ENCODE measurements at regions not wholly inside any gene's neighbourhood (a gene's known extent, or its start where the extent isn't known, plus 50 kb on each side); places are given as distances from the start of the nearest gene placed in this dataset.
"Not testable (repeated sequence)": the region's sequence is repeated elsewhere in the genome, so short reads cannot be mapped to it uniquely, and the experiment has no call there.

- no peak for DNase-seq
Observed at GRCh38 chr4:53959343-53960120, 104.9 kb downstream of the CHIC2 start.

- DNase-seq = no peak
Observed at GRCh38 chr4:53956454-53956853, 108.0 kb downstream of the CHIC2 start.

- no peak for DNase-seq
Observed at GRCh38 chr4:53956053-53956452, 108.4 kb downstream of the CHIC2 start.

- no peak for DNase-seq
Observed at GRCh38 chr4:53951414-53951813, 113.0 kb downstream of the CHIC2 start.

DNA sequence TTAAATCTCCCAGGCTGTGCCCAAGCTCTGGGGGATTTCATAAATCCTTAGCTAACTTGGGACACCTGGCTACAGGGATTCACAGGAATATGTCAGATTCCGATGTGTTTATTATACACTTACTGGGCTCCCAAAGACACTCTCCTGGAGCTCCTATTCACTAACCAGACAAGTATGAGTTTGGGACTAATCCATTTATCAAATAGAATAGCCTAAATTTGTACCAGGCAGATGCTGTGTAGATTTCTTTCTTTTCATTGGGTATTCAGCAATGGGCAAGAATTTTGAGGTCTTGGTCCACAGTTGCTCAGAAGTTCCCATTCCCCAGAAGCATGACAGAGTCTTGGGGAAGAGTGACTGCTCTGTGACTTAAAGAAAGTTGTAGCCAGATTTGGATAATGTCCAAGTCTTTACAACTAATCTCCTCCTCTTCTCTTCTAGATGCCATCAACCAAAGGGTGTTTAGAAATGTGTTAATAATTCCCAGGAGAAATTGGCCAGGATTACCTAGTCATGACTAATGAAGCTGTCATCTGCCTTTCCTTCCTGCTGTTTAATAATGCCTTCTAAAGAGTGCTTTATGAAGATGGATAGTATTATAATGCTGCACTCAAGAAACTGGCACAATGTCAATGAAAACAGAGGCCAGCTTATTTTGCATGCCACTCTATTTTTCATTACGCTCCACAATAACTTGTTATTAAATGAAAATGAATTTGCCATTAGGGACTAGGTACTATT is 120.9 kb downstream of the CHIC2 start:
- no peak for DNase-seq

- DNase-seq = no peak
Observed at GRCh38 chr4:53942712-53943111, 121.7 kb downstream of the CHIC2 start.

- no peak for DNase-seq
Observed at GRCh38 chr4:53941331-53941730, 123.1 kb downstream of the CHIC2 start.

DNA sequence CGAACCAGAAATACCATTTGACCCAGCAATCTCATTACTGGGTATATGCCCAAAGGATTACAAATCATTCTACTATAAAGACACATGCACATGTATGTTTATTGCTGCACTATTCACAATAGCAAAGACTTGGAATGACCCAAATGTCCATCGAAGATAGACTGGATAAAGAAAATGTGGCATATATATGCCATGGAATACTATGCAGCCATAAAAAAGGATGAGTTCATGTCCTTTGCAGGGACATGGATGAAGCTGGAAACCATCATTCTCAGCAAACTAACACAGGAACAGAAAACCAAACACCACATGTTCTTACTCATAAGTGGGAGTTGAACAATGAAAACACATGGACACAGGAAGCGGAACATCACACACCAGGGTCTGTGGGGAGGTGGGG is 124.5 kb downstream of the CHIC2 start:
- DNase-seq = not testable (repeated sequence)

GRCh38 chr4:53937918-53938317 is 126.5 kb downstream of the CHIC2 start:
- DNase-seq = no peak

DNA sequence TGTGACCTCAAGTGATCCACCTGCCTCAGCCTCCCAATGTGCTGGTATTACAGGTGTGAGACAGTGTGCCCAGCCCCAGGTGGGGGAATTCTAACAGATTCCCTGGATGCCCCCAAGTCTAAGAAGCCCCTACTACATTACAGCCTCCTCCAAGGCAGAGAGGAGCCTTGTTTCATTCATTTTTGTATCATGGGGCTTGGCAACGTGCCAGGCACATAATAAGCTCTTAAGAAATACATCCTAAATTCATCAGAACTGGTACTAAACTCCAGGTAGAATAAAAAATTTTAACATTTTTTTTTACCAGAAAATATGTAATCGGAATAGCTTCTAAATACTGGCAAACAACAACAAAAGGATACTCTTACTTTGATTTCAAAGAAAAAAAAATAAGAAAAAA is 127.1 kb downstream of the CHIC2 start:
- no peak for DNase-seq

GRCh38 chr4:53935780-53936179 is 128.6 kb downstream of the CHIC2 start:
- DNase-seq = no peak

DNA sequence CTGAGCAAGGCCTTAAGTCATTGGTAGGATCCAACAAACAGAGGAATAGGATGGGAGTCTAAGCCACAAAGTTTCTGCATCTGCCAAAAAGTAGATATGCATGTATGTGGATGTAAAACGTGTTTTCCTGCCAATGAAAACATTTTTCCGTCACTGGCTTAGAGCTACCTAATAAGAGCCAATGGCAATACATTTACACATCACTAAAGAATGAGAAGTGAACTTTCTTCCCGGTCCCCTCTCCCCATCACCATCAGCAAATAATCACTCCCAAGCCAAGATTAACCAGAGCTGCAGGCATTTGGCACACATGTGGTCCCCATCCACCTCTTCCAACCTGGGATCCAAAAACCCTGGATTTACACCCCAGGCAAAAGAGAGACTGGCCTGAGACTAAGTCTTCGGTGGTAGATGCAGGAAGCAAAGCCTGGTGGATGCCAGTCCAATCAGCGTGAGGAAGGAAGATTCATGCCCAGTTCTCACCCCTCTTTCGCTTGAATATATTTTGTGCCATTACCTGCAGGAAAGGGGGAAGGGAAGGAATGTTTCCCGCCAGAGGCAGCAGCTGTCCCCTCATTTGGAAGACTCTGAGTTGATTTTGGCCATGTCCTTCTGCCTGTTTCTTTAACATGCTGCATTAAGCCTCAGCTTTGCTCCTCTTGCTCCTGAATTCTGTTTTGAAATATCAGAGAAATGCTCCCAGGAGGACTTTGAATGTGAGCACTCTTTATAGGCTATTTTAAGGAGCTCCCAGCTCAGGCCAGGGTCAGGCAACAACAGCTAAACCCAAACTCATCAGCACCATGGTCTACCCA is 131.4 kb downstream of the CHIC2 start:
- DNase-seq = no peak

GRCh38 chr4:53931461-53931961 is 132.9 kb downstream of the CHIC2 start:
- DNase-seq = no peak

DNA sequence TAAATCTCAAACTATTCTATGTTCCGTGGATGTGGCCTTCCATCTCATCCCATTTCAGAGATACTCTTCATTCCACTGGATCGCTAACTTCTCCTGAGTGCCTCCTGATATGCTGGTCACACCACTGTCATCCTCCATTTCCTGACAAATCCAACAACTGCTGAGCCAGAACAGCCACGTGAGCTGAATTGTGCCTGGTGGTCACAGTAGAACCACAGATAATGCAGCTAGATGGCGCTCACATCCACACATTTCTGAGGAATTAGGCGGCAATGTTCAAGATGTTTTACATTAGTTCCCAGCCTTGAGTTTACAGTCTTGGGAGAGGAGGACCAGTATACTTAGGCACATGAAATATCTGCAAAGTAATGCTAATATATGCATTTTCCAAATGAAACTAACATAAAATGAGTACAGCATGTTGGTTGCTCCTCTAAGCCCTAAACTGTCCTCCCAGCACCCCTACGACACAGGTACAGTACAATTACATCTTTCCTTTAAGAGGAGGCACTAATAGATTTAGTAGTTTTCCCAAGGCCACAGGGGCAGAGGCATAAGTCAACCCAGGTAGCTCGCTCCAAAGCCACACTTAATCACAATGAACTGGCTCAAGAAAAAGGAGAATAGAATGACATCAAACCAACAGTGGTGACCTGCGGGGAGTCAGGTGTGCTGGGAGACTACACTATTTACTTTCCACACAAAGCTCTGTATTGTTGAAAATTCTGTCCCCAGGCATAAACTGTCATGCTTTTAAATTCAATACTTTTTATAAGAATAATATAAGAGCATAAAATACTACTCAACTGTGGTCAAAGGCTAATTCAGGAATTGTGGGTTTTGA is 134.2 kb downstream of the CHIC2 start:
- peak; percentile 6 to 58 (median 26) for DNase-seq

- DNase-seq = no peak
Observed at GRCh38 chr4:53929311-53929710, 135.1 kb downstream of the CHIC2 start.

DNA sequence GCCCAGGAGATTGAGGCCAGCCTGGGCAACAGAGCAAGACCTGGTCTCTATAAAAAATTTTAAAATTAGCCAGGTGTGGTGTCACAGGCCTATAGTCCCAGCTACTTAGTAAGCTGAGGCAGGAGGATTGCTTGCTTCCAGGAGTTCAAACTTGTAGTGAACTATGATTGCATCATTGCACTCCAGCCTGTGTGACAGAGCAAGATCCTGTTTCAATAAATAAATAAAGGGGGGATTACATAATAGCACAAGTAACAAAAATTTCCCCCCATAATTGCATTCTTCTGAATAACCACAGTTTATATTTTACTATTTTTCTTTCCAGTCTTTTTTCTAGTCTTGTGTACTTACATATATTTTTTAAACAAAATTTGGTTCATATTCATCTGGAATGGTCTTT is 135.6 kb downstream of the CHIC2 start:
- DNase-seq = no peak

- DNase-seq = no peak
Observed at GRCh38 chr4:53925050-53925605, 139.3 kb downstream of the CHIC2 start.

- no peak for DNase-seq
Observed at GRCh38 chr4:53924333-53925049, 139.9 kb downstream of the CHIC2 start.

DNA sequence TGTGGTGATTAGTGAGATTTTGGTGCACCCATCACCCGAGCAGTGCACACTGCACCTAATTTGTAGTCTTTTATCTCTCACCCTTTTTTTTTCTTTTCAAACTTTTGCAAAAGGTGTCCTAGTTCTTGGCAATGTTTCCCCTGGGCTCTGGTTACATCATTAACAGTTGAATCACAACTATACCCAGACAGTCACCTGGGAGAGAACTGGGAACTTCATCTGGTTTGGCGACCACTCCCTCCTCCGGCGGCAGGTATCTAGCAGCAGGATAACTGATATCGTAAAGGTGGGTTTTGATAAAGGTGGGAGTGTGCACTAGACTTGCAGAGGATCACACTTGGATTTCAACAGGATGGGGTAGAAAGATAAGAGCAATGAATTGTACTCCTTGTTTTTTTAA is 140.5 kb downstream of the CHIC2 start:
- DNase-seq = no peak

DNA sequence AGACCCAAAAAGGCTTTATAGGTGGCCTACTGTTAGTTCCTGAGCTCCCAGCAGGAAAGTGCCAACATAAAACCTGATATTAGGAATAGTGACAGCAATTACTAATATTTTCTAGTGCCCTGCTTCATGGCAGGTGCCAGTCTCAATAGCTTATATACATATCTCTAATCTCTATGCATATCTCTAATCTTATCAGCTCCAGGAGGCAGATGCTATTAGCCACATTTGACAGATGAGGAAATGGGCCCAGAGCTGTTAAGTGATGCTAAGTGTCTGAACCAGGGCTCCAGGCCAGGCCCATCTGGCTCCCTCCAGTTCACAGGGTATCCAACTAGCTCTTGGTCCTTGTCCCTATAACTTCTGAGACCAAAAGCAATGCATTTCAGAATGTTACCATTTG is 142.5 kb downstream of the CHIC2 start:
- no peak for DNase-seq

GRCh38 chr4:53920883-53921282 is 143.5 kb downstream of the CHIC2 start:
- no peak for DNase-seq

All from stimulated activated naive CD4-positive, alpha-beta T cell (primary cell).